GM12891 (cell line): ENCODE measurements at regions not wholly inside any gene's neighbourhood (a gene's known extent, or its start where the extent isn't known, plus 50 kb on each side); places are given as distances from the start of the nearest gene placed in this dataset.
"Not testable (repeated sequence)": the region's sequence is repeated elsewhere in the genome, so short reads cannot be mapped to it uniquely, and the experiment has no call there.

Experiments used
- DNase-seq: peaks from one replicate; pipeline ENCODE4 v3.0.0; 2011; ENCODE audit warnings: low spot score; ENCODE audit not compliant: insufficient read length
- FAIRE-seq: peaks from 2 replicates; lab custom pipeline; 2011; peaks lifted over from hg19 to GRCh38; lab: Jason Lieb, UNC
- PAX5 ChIP-seq: IDR thresholded peaks from 2 replicates; pipeline ENCODE4 v1.6.1; 2011; ENCODE audit warnings: low read length, moderate library complexity, mild to moderate bottlenecking; ENCODE audit not compliant: insufficient read depth, severe bottlenecking
- POLR2A ChIP-seq: IDR thresholded peaks from 2 replicates; pipeline ENCODE4 v1.6.1; 2011; ENCODE audit warnings: low read depth, low read length, control low read depth
- POLR2AphosphoS5 ChIP-seq: IDR thresholded peaks from 2 replicates; pipeline ENCODE4 v1.6.1; 2011; ENCODE audit warnings: low read depth, low read length, control low read depth
- POU2F2 ChIP-seq: IDR thresholded peaks from 2 replicates; pipeline ENCODE4 v1.6.1; 2011; ENCODE audit warnings: low read depth, mild to moderate bottlenecking, control low read depth, low read length, moderate library complexity
- SPI1 ChIP-seq: IDR thresholded peaks from 2 replicates; pipeline ENCODE4 v1.6.1; 2011; ENCODE audit warnings: low read depth, low read length, control low read depth
- TAF1 ChIP-seq: IDR thresholded peaks from 2 replicates; pipeline ENCODE4 v1.6.1; 2011; ENCODE audit warnings: low read depth, low read length, control low read depth

DNA sequence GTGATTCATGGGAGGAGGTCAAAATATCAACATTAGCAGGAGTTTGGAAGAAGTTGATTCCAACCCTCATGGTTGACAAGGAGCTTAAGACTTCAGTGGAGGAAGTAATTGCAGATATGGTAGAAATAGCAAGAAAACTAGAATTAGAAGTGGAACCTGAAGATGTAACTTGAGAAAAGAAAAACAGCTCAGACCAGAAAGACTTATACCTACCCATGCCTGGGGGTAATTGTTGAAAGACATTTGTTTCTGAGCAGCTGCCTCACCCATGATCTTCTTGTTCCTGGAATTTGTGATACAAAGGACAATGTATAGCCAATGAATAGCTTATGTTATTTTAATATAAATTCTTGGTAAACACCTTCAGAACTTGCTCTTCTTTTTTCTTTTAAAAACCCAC is 128.6 kb downstream of the LRIG2 start:
- DNase-seq (no peak), FAIRE-seq (no peak)
- TF ChIP-seq PAX5 (no peak), TAF1 (no peak), POU2F2 (no peak), POLR2A (no peak), SPI1 (no peak), POLR2AphosphoS5 (no peak)

DNA sequence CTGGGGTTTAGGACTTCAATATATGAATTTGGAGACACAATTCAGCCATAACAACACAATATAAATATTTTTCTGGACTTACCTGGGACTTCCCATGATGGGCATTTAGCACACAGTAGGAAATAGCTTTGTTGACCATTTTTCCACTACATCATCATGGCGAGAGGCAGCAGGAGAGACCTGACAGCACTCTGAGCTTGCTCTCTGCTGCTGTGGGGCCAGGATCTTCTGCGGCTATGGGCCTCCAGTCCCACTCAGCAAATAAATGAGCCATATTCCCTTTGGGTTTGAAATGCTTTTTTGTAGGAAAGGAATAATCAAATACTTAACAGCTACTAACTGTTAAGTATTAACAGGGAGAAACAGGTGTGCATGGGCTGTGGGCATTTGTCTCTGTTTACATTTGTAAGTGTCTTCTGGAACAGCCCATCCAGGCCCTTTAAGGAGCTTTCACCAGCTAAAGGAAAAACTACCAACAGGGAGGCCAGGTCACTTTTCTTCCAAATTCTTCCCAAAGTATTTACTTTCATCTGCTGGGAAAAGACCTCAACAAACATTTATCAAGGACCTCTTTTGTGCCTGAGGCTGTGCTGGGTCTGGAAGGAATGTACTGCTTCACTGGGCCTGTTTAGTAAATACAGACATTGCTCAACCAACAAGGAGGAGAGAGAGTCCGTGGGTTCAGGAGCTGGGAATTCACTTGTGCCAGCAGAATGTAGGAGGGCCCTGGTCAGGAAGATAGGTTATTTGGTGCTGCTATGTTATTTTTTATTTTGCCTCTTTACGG is 133.2 kb downstream of the LRIG2 start:
- TF ChIP-seq PAX5 (no peak), POLR2A (no peak), POU2F2 (no peak), POLR2AphosphoS5 (no peak), SPI1 (no peak), TAF1 (no peak)
- DNase-seq (no peak), FAIRE-seq (no peak)

DNA sequence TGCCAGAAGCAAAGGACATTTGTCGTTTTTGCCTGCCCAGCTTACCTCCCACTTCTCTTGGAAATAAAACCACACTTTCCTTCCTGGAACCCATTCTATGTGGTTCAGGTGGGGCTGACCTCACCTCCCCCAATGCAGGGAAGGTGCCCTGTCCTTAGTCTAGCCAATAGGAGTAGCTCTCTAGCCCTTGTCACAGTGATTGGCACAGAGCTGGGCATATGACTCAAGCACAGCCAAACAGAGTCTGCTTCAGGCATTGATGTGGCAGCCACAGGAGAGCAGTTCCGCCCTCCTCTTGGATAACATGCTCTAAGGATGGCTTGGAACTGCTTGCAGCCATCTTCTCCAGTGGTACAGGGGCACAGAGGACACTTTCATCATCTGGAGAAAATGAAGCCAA is 134.0 kb downstream of the LRIG2 start:
- FAIRE-seq: no peak
- TF ChIP-seq PAX5 (no peak), TAF1 (no peak), POLR2AphosphoS5 (no peak), POU2F2 (no peak), SPI1 (no peak), POLR2A (no peak)
- DNase-seq: no peak

DNA sequence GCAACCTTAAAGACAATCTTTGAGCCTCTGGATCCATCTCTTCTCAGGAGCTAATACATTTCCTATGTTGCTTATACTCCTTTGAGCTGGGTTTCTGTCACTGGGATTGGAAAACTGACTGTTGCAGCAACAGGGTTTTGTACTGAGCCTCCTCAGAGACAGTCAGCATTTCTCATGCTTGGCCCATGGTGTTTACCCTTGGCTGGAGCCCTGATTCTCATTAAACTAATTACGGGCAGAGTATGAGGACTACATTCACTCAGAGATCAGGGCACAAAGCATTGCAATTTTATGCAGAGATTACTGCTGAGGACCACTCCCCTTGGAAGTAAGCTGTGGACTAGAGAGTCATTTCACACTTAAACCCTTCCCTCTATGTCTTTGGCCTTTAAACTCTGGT is 134.5 kb downstream of the LRIG2 start:
- FAIRE-seq (no peak), DNase-seq (no peak)
- TF ChIP-seq POU2F2 (no peak), SPI1 (no peak), PAX5 (no peak), TAF1 (no peak), POLR2AphosphoS5 (no peak), POLR2A (no peak)

GRCh38 chr1:113208425-113208824 is 135.4 kb downstream of the LRIG2 start:
- not testable (repeated sequence) for FAIRE-seq, DNase-seq

GRCh38 chr1:113210248-113210647 is 137.2 kb downstream of the LRIG2 start:
- TF ChIP-seq POLR2A: no peak
- TF ChIP-seq POLR2AphosphoS5: no peak
- no peak for TF ChIP-seq PAX5
- no peak for TF ChIP-seq TAF1
- TF ChIP-seq SPI1: no peak
- TF ChIP-seq POU2F2: no peak
- DNase-seq (no peak), FAIRE-seq (no peak)

GRCh38 chr1:113211467-113211866 is 138.5 kb downstream of the LRIG2 start:
- TF ChIP-seq SPI1 (no peak), POLR2A (no peak), TAF1 (no peak), PAX5 (no peak), POLR2AphosphoS5 (no peak), POU2F2 (no peak)
- DNase-seq: no peak
- FAIRE-seq: no peak

- FAIRE-seq: no peak
Observed at GRCh38 chr1:113215015-113215414, 142.0 kb downstream of the LRIG2 start.

DNA sequence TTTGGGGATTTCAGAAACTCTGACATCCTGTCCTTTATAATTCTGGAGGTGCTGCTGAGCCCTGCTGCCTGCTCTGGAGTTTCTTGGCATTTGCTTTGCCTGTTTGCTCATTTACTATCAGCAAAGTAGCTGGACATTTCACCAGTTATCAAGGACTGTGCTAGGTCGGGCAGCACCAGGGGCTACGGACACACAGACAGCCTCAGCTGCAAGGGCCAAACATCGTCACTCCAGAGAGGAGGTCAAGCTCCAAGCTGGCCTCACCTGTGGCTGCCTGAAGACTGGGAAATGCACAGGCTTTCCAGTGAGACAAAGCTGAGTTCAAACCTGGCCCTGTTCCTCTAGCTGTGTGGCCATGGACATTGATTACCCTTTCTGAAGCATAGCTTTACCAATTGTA is 143.7 kb downstream of the LRIG2 start:
- DNase-seq (no peak), FAIRE-seq (no peak)
- TF ChIP-seq POU2F2: no peak
- no peak for TF ChIP-seq TAF1
- no peak for TF ChIP-seq SPI1
- no peak for TF ChIP-seq PAX5
- no peak for TF ChIP-seq POLR2AphosphoS5
- TF ChIP-seq POLR2A: no peak

More at GRCh38 chr1:113215015-113215414, 142.0 kb downstream of the LRIG2 start:
- no peak for DNase-seq
- TF ChIP-seq PAX5: no peak
- no peak for TF ChIP-seq TAF1
- TF ChIP-seq POLR2A: no peak
- no peak for TF ChIP-seq POLR2AphosphoS5
- TF ChIP-seq POU2F2: no peak

GRCh38 chr1:113217447-113218208 is 144.6 kb downstream of the LRIG2 start:
- DNase-seq (no peak), FAIRE-seq (no peak)
- no peak for TF ChIP-seq PAX5
- no peak for TF ChIP-seq SPI1
- no peak for TF ChIP-seq POLR2AphosphoS5
- no peak for TF ChIP-seq POU2F2
- TF ChIP-seq TAF1: no peak
- no peak for TF ChIP-seq POLR2A
